Activated gamma-delta T cell treated with anti-CD3 and anti-CD28 coated beads, Interleukin-2, amount 50 U/mL, for 16 hours (primary cell): ENCODE measurements at regions not wholly inside any gene's neighbourhood (a gene's known extent, or its start where the extent isn't known, plus 50 kb on each side); places are given as distances from the start of the nearest gene placed in this dataset.

ENCODE experiments used
- DNase-seq: peaks from one replicate; pipeline ENCODE4 v3.0.0-alpha.2; 2020; ENCODE audit warnings: low read depth

DNA sequence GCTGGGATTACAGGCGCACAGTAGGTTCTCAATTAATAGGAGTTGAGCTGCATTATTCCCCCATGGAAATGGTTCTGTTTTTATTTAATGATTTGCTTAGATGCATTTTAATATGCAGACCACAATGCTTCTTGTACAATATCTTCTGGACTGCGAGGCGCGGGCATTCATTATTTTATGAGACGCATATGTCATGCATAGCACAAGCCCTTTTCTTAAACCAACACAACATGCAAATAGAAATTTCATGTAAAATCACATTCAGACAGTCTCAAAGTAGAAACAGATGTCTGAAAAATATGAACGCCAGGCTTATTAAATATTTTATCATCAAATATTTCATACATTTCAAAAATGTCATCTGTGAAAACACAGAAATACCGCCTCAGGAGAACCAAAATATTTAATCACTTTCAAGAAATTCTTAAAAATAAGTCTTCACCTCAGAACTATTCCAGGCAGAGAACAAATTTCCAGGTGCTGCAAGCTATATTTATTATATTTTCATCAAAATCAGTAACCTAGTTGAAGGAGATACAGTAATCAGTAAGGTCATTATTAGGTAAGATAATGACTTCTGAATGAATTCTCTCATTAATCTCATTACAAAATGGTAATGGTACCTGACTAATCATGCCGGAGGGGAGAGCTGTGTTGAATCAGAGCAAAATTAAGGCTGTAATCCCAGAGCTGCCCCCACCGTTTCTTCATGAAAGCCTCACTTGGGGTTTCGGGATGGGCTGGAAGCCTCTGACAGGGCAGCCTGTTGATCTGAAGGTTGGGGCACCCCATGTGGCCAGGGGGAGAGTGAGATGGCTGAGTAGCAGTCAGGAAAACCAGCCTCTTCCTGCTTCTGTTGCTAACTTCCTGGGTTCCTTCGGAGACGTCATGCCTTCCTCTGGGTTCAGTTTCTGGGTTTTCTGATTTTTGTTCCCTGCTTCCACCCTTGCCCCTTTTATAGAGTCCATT, 133.9 kb upstream of the ZNF618 start:
- DNase-seq, result no peak

- DNase-seq, result no peak
Observed at GRCh38 chr9:113742878-113743277, 133.2 kb upstream of the ZNF618 start.

- no peak for DNase-seq
Observed at GRCh38 chr9:113746486-113746885, 129.6 kb upstream of the ZNF618 start.

DNA sequence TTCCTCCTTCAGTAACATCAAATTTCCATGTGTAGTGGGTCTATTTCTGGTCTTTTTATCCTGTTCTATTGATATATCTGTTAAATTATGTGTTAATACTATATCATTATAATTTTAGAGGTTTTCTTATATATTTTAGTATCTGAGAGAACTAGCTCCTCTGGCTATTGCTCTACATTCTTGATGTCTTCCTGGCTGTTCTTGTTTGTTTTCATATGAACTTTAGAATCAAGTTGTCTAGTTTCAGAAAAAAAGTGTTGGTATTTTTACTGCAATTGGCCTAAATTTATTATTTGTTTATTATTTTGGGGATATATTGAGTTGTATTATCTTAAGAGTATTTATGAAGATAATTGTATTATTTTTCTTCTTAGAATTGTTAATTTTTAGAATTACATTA, 128.0 kb upstream of the ZNF618 start:
- DNase-seq, result no peak

GRCh38 chr9:113753398-113754119, 122.5 kb upstream of the ZNF618 start:
- DNase-seq, result no peak

GRCh38 chr9:113754739-113755138, 121.4 kb upstream of the ZNF618 start:
- no peak for DNase-seq

- no peak for DNase-seq
Observed at GRCh38 chr9:113755433-113755832, 120.7 kb upstream of the ZNF618 start.

- no peak for DNase-seq
Observed at GRCh38 chr9:113756476-113757192, 119.5 kb upstream of the ZNF618 start.

- DNase-seq, result no peak
Observed at GRCh38 chr9:113763429-113763828, 112.7 kb upstream of the ZNF618 start.

- DNase-seq, result no peak
Observed at GRCh38 chr9:113764572-113764971, 111.5 kb upstream of the ZNF618 start.

DNA sequence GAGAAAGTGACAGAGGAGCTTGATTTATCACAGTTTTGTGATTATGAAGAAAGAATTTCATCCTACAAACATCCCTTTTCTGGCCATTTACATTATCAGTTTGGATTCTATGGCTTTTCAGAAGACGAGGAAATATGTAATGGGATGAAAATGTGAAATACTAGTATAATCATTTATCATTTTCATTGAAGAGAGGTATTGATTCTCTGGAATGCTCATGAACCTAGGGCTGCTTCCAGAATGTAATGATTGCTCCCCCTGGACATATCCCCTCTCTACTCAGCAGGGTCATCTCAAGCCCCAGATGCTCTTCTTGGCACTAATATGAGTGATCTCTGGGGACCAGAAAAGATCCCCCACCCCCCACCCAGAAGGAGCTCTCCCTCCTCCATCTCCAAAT, 106.7 kb upstream of the ZNF618 start:
- no peak for DNase-seq

GRCh38 chr9:113770396-113770795, 105.7 kb upstream of the ZNF618 start:
- no peak for DNase-seq

- no peak for DNase-seq
Observed at GRCh38 chr9:113771199-113771598, 104.9 kb upstream of the ZNF618 start.

DNA sequence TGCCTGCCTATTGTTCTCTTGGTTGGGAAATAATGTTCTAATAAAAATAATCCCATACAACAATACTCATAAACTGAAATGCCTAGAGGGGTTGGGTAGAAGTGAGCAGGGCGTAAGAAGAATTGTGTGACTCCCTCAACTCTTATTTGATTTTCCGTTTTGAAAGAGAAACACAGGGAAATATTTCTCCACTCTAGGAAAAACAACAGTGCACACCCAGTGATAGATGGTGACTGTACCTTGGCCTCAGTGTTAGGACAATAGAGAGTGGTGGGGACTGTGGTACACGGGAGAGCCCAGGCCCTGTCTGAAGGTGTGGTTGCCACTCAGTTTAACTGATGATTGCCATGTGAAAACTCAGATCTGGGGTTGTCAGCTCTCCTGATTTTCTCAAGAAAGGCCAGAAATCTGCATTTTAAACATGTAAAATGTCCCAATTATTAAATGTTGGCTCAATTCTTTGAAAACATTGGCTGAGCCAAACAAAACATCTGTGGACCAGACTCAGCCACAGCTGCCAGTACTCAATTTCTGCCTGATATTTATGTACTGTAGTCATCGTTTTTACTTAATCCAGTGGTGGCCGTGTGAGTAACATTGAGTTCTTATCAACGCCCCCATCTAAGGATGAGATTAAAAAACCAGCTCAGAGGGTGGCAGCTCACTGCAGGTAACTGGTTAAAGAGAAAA, 103.8 kb upstream of the ZNF618 start:
- DNase-seq, result no peak

DNA sequence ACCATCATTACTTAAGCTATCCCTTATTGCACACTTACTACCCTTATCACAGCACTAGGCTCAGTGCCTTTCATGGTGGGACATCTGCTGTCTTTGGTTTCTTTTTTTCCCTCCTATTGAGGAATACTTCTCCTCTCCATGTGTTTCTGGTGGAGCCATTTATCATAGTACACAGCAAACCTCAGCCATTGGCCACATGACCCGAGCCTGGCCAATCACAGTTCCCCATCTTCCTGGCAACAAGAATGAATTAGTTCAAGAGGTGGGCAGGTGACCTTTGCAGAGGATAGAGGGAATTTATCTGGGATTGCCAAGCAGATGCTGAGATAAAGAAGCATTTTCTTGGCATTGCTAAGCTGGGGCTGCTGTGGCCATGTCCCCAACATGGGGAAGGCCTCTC, 101.1 kb upstream of the ZNF618 start:
- DNase-seq, result no peak

DNA sequence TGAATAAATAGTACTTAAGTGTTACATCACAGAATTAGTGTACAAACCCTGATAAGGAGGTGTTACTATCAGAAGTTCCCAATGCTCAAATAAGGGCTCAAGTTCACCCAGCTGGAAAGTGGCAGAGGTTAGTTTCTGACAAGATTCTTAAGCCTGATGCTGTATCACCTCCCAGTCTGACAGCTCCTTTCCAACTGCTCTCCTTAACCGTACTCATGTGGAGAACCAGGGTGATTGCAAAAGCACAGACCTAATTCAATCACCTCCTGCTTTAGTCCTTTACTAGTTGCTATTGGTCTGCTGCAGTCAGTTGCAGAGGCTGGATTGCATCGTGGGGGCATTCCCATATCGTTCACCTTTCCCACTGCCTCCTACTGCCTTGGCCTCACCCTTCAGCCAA, 100.4 kb upstream of the ZNF618 start:
- DNase-seq, result no peak

DNA sequence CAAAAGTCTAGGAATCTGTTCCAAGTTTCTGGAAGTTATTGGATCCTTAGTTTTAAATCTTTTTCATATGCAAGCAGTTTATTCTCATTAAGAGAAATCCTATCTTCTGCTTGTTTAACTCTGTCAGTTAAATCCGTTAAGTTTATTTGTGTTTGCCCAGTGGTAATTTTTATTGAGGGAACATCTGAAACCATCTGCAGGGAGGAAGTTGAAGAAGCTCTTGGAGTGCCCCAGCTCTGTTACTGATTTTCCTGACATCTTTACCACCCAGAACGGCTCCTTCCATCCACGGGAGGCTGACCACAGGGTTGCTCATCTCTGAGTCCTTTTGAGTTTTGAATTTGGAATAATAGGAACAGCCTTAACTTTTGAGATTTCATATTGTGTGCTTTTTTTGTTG, 99.9 kb upstream of the ZNF618 start:
- DNase-seq, result no peak

DNA sequence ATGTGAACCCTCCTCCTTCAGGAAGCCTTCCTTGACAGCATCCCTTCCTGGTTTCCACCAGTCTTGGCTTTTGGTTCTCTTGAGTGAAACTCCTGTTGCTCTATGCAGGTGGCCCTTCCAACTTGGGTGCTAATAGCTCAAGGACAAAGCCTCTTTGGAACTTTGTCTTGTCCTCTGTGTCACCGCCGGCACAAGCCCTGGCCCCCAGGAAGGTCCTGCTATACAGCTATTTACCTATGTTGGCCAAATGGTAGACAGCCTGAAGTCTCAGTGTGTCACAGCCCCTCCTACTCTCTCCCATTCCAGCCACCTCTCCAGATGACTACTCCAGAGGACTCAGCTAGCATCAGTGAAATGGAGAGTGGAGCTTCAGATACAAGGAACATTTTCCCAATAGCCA, 94.7 kb upstream of the ZNF618 start:
- DNase-seq, result no peak

DNA sequence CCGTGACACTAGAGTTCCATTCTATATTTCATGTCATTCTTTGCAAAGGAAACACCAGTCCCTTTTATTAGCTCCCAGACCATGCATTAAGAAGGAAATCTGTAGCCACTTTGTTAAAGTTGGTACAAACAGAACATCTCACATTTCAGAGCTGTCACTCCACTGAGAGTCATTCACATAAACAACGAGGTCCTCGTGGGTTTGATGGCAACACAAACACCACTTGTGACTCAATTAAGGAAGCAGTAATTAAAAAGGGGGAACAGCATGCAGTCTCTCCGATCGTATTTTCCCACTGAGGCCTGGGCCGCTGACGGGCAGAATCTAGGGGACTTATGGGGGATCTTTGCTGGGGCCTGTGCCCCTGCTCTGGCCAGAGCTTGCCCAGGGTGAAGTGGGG, 94.2 kb upstream of the ZNF618 start:
- DNase-seq, result no peak

DNA sequence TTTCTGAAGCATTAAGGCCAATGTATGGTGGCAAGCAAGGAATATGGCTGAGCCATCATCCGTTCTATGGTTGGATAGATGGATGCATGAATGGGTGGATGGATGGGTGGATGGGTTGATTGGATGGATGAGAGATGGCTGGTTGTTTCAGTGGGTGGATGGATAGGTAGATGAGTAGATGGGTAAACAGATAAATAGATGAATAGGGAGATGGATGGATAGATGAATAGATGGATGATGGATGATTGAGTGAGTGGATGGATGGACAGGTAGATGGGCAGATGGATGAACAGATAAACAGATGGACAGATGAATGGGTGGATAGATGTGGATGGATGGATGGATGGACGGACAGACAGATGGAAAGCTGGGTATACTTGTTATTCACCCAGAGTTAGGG, 92.6 kb upstream of the ZNF618 start:
- DNase-seq, result no peak

DNA sequence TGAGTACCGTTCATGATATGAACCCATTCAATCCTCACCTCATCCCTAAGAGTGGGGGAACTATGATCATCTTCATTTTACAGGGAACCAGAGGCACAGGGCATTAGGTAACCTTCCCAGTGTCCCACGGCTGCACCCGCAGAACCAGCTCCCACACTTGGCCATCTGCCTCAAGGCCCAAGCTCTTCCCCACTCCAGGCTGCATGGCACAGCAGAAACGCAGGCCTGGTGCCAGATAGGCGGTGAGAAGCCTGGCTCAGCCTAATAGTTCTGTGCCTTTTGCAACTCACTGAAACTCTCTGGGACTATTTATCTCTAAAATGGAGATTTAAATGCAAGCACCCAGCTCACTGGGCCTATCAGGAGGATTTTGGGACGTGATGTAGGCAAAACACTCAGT, 90.8 kb upstream of the ZNF618 start:
- DNase-seq, result no peak

DNA sequence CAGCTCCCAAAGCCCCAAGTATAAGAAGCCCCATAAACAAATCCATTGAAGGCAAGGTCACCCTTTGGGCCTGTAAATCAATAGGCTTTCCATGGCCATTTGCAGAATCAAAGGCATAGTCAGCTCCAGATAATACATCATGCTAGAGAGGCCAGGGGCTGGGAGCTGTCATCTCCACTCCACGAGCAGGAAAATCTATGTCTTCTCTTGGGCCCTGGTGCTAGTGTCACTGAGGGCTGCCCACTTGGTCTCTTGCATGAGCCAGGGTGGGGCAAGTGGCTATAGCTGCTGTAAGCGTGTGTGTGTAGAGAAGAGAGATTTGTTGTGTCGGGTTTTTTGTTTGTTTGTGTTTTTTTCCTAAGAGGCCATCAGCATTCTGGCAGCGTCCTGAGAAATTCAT, 90.0 kb upstream of the ZNF618 start:
- no peak for DNase-seq
